ENCODE measurements at regions not wholly inside any gene's neighbourhood (a gene's known extent, or its start where the extent isn't known, plus 50 kb on each side); places are given as distances from the start of the nearest gene placed in this dataset.
"Not testable (repeated sequence)": the region's sequence is repeated elsewhere in the genome, so short reads cannot be mapped to it uniquely, and the experiment has no call there.

GRCh38 chr2:87526258-87526657 lies 221.6 kb upstream of the PLGLB2 start:
- not testable (repeated sequence) for TF ChIP-seq POLR2A, POLR2AphosphoS5, CTCF, EP300 (IDR thresholded peaks at IDR 0.05)
